ENCODE measurements at regions not wholly inside any gene's neighbourhood (a gene's known extent, or its start where the extent isn't known, plus 50 kb on each side); places are given as distances from the start of the nearest gene placed in this dataset.
"Not testable (repeated sequence)": the region's sequence is repeated elsewhere in the genome, so short reads cannot be mapped to it uniquely, and the experiment has no call there.

DNA sequence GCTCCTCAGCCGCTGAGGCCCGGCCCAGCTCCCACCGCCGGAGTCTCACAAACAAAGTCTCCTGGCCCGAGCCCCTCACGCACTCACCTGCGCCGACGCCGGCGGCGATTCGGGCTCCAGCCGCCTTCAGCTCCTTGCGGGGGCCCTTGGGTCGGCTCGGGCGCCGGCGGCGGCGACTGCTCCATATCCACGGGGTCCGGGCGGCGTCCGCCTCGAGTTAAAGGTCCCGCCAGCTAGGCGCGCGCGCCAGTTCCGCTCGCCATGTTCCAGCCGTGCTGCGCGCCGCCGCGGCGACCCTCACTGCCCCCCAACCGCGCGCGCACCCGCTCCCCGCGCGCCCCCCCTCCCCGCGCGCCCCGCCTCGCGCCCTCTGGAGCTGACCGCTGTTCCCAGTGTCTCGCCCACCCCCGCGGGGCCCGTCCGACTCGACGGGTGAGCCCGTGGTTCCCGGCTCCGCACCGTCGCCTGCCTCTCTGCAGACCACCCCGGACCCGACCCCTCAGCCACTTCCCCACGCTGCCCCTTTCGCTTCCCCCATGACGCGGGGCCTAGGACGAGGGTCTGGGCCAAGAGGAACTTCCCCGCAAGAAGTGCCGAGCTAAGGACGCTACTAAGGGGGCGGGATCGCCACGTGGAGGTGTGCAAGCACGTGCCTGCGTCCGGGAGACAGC lies 396.1 kb downstream of the ZNF33B start:
- H3K4me3 ChIP-seq (ENCODE audit: low read length) = no peak overlapping the region
- TF ChIP-seq ZNF274 (IDR thresholded peaks at IDR 0.05; ENCODE audit: low read depth, low read length) = no peak

DNA sequence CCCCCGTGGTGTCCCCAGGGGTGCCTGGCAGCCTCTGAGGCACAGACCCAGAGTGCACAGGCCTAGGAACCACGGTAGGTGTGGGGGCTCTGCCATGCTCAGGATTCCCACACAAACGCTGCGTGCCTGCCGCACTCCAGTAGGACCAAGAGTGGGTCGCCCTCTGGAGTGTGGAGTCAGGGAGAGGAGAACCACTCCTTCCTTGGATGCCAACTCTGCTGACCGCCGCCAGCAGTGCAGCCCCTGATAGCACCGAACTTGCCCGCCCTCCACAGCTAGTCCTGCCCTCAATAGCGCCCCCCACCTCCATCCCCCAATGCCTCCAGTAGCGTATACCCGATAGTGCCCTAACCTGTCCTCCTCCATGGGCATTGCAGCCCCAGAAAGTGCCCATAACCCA lies 402.0 kb downstream of the ZNF33B start:
- not testable (repeated sequence) for H3K4me3 ChIP-seq (ENCODE audit: low read length)

DNA sequence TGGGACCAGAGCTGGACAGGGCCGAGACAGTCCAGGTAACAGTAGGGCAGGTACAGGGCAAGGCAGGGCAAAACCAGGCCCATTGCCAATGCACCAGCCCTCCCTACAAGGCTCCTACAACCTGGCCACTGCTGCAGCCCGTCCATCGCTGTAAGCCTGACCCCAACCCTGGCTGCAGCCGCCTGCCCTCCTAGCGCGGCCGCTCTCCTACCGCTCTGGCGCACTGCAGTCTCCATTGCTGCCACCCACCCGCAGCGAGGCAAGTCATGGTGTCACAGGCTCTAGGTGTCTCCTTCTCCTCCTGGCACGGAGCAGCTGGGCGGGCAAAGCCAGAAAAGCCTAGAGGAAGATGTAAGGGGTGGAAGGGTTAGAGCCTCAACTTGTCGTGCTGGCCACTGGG lies 402.6 kb downstream of the ZNF33B start:
- not testable (repeated sequence) for H3K4me3 ChIP-seq (ENCODE audit: low read length)

DNA sequence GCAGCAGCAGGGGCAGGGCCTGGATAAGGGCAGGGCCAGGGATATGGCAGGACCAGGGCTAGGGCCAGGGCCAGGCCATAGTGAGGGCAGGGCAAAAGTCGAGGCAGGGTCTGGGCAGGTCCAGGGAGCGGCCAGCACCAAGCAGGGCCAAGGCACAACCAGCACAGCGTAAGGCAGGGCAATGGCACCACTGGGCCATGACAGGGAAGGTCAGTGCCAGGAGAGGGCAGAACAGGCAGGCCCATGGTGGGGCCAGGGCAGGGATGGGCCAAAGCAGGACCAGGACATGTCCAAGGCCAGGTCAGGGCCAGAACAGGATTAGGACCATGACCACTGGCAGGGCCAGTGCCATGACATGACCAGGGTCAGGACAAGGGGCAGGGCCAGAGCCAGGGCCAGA lies 403.1 kb downstream of the ZNF33B start:
- not testable (repeated sequence) for H3K4me3 ChIP-seq (ENCODE audit: low read length)

DNA sequence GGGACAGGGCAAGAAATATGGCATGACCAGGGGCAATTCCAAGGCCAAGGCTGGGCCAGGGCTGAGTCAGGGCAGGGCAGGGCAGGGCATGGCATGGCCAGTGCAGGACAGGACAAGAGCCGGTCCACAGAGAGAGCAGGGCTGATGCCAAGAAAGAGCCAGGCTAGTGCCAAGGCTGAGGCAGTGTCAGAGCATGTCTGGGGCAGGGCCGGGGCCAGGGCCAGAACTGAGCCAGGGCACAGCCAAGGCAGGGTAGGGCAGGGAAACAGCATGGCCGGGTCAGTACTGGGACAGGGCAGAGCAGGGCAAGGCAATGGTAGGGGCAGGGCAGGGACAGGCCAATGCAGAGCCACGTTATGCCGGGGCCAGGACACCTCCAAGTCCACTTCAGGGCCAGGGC lies 403.9 kb downstream of the ZNF33B start:
- H3K4me3 ChIP-seq (ENCODE audit: low read length) = not testable (repeated sequence)

DNA sequence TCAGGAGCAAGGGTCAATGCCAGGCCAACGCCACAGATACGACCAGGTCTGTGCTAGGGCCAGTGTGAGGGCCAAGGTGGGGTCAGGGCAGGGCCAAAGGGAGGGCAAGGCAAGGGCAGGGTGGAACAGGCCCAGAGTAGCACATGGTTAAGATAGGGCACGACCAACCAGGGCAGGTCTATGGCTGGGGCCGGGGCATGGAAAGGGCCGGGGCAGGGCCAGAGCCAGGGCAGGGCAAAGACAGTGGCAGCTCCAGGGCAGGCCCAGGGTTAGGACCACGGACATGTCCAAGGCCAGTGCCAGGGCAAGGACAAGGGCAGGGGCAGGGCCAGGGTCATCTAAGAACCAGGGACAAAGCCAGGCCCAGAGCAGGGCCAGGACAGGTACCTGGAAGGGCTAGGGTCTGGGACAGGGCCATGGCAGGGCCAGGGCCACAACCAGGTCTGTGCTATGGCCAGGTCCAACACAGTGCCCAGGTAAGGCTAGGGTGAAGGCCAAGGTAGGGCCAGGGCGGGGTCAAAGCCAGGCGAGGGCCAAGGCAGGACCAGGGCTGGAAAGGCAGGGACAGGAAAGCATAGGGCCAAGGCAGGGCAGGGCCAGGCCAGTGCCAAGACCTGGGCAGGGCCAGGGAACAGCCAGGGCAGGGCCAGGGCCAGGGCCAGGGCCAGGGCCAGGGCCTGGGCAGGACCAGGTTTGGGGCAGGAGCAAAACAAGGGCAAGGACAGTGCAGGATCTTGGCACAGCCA lies 404.7 kb downstream of the ZNF33B start:
- not testable (repeated sequence) for H3K4me3 ChIP-seq (ENCODE audit: low read length)

DNA sequence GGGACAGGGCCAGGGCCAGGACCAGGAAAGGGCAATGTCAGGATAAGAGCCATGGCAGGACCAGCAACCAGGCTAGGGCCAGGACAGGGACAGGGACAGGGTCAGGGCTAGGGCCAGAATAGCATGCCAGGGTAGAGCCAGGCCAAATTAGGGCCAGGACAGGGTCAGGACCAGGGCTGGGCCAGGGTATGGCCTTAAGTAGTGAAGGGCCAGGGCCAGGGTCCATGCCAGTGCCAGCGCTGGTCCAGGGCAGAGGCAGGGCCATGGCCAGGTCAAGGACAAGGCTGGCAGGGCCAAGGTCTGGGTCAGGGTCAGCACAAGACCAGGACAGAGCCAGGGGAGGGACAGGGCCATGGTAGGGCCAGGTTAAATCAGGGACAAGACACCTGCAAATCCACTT lies 405.4 kb downstream of the ZNF33B start:
- not testable (repeated sequence) for H3K4me3 ChIP-seq (ENCODE audit: low read length)

DNA sequence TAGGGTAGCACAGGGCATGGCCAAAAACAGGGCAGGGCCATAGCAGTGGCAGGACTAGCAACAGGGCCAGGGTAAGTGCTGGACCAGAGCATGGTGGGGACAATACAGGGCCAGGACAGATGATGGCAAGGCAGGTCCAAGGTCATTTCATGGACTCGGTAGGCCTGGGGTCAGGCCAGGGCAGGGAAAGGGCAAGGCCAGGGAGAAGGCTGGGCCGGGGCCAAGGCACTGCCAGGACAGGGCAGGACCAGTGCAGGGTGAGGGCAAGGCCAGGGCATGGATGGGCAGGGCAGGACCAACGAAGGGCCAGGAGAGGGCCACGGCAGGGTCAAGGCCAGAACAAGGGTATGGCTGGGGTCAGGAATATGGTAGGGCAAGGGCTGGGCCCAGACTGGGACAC lies 407.6 kb downstream of the ZNF33B start:
- H3K4me3 ChIP-seq (ENCODE audit: low read length) = not testable (repeated sequence)

DNA sequence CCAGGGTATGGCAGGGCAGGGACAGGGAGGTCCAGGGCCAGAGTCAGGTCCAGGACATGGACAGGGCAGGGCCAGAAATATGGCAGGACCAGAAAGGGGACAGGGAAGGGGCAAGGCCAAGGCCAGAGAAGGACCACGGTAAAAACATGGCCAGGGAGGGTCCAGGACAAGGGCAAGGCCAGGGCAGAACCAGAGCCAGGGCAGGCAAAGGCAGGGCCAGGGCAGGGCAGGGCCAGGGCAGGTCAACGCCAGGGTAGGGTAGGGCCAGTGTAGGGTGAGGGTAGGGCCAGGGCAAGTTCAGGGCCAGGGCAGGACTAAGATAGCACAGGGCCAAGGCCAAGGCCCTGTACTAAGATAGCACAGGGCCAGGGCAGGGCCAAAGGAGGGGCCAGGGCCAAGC lies 408.3 kb downstream of the ZNF33B start:
- H3K4me3 ChIP-seq (ENCODE audit: low read length) = not testable (repeated sequence)

DNA sequence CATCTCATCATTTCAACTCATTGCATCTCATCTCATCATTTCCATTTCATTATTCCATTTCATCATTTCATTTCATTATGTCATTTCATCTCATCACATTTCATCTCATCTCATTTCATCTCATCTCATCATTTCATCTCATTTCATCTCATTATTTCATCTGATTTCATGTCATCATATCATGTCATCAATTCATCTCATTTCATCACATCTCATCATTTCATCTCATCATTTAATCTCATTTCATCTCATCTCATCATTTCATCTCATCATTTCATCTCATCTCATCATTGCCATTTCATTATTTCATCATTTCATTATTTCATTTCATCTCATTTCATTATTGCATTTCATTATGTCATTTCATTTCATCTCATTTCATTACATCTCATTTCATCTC lies 410.5 kb downstream of the ZNF33B start:
- not testable (repeated sequence) for H3K4me3 ChIP-seq (ENCODE audit: low read length)

DNA sequence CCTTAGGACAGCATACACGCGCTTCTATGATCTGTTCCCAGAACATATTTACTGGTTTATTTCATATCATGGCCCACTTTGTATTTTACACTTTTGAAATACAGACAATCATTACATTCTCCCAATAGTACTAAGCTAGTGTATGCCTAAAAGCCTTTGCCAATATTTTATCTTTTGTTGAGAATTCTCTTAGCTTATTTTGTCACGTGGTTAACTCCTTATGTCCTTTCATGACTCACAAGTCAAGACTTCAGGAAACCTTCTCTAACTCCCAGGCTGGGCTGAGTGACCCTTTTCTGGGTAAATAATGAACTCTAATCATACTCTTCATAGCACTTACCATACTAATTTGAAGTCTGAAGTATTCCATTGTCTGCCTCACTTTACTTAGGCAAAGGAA lies 444.8 kb downstream of the ZNF33B start:
- not testable (repeated sequence) for H3K4me3 ChIP-seq (ENCODE audit: low read length)

DNA sequence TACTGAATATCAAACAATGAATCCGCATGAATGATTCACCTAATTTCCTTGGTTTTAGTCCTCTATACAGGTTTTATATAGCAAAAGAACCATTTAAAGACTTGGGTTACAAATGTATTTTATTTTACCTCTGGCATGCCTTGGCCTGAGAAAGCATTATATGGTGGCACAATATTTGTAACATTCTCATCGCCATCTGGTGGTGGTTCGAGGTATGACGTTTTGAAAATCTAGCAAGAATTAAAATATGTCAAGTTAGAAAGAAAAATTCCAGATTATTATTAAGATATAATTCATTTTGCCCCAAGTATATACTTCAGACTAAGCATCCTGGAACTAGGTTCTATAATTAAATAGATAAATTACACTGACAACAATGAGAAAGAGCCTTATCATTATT lies 445.9 kb downstream of the ZNF33B start:
- H3K4me3 ChIP-seq (ENCODE audit: low read length) = not testable (repeated sequence)

DNA sequence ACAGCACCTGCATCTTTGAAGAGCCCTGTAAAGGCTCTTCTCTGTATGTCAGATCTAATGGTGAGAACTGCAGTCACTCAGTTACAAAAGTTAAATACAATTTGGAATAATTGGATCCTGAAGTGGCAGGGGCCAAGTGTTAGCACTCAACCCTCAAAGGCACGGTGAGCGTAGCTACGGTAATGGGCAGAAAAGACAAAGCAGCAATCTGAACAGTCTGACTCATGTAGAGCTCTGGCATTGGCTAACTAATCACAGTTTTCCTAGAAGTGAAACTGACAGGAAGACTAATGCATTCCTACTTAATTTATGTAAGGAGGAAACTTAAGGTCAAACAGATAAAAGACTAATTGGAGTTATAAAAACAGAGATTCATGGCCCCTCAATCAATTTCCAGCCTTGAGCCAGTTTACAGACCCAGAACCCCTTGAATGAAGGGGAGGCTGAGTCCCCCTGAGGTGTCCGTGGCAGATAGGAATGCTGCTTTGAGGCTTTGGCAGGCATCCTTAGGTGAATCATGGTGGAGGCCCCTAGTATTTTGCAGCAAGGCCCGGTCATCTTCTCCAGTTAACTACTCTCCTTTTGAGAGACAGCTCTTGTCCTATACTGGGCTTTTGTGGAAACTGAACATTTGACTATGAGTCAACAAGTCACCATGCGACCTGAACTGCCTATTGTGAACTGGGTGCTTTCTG lies 450.7 kb downstream of the ZNF33B start:
- not testable (repeated sequence) for H3K4me3 ChIP-seq (ENCODE audit: low read length)

DNA sequence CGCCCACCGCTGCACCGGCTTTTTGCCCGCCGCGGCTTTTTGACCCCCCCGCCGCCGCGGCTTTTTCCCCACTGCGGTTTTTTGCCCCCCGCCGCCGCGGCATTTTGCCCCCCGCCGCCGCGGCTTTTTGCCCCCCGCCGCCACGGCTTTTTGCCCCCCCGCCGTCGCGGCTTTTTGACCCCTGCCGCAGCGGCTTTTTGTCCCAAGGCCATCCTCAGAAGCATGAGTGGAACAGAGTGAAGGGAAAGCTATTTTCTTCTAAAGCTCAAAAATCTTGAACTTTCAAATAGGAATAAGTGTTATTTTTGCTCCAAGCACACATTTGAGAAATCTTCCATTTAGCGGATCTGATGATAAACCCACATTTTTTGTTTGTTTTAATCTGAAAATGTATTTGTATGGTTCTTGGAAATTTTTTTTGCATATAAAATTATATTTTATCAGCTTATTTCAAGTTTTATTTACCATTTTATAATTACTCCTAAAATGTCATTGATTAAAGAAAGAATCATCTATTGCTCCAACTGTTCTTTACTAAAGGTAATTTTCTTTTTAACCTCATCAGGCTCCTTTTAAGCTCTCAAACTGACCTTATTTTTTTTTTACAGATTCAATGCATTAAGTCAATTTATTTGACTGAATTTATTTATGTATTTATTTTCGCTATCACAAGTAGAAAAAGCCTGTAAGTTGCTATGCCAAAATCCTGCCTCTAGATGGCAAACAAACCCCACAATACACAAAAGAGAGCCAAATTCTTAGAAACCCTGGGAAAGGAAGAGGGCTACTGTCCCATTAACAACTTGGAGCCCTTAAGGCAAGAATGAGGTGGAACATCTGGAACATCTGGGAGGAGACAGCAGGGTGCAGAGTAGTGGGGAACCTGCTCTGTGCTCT lies 460.3 kb downstream of the ZNF33B start:
- H3K4me3 ChIP-seq (ENCODE audit: low read length) = not testable (repeated sequence)

DNA sequence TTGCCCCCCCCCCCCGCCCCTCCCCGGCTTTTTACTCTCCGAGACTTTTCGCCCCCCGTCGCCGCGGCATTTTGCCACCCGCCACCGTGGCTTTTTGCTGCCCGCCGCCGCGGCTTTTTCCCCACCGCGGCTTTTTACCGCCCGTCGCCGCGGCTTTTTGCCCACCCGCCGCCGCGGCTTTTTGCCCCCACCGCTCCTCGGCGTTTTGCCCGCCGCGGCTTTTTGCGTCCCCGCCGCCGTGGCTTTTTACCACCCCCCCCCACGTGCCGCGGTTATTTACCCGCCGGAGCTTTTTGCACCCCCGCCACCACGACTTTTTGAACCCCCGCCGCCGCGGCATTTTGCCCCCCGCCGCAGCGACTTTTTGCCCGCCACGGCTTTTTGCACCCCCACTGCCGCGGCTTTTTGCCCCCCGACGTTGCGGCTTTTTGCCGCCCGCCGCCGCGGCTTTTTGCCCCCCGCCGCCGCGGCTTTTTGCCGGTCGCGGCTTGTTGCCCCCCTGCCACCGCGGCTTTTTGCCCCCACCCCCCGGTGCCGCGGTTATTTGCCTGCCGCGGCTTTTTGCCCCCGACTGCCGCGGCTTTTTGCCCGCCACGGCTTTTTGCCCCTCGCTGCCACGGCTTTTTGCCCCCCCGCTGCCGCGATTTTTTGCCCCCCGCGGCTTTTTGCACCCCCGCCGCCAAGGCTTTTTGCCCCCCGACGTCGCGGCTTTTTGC lies 461.1 kb downstream of the ZNF33B start:
- TF ChIP-seq ZNF274 (IDR thresholded peaks at IDR 0.05; ENCODE audit: low read depth, low read length) = no peak
- no peak overlapping the region for H3K4me3 ChIP-seq (ENCODE audit: low read length)

Data from GM08714 (cell line).